GM12878 (cell line): ENCODE measurements at regions not wholly inside any gene's neighbourhood (a gene's known extent, or its start where the extent isn't known, plus 50 kb on each side); places are given as distances from the start of the nearest gene placed in this dataset.

Experiments used
- ATAC-seq: fragments of 200-7000 bp; cut with Tn5 transposase; 3 replicates; pipeline ENCODE4 v1.9.1; 2020; ENCODE audit warnings: mild to moderate bottlenecking, moderate library complexity
- BruUV-seq: library from RNA; stranded (reverse); fragments of 400-500 nt; replicated peaks from 2 replicates; lab custom pipeline; 2021; lab: Mats Ljungman, UMichigan
- CTCF ChIA-PET: fragments of 300-600 bp; sonication (Branson Sonifier 250); formaldehyde crosslinking; extraction: SDS; loops from one replicate; lab custom pipeline; 2021; ENCODE audit warnings: inconsistent platforms; lab: Yijun Ruan, JAX
- POLR2A ChIA-PET: fragments of 350-600 bp; formaldehyde crosslinking; extraction: SDS; loops from one replicate; lab custom pipeline; 2021; ENCODE audit warnings: inconsistent platforms; lab: Charles Lee
- RAD21 ChIA-PET: fragments of 300-600 bp; sonication (Branson Sonifier 250); formaldehyde crosslinking; loops from one replicate; lab custom pipeline; 2023; ENCODE audit warnings: antibody characterized with exemption; ENCODE audit not compliant: unreplicated experiment; lab: Charles Lee
- SMC1A ChIA-PET: fragments of 300-600 bp; sonication (Branson Sonifier 250); formaldehyde crosslinking; loops from one replicate; lab custom pipeline; 2023; ENCODE audit not compliant: unreplicated experiment, uncharacterized antibody; lab: Charles Lee
- DNase-seq: peaks from one replicate; pipeline ENCODE4 v3.0.0-alpha.2; 2011; ENCODE audit warnings: low read depth, low spot score
- FAIRE-seq: peaks from 3 replicates; lab custom pipeline; 2011; peaks lifted over from hg19 to GRCh38; lab: Jason Lieb, UNC
- H2AFZ ChIP-seq: 2 replicates; pipeline ENCODE4 v1.6.0; 2011; ENCODE audit warnings: low read depth, low read length, control low read depth; ENCODE audit not compliant: control insufficient read depth
- H3K27ac ChIP-seq: 2 replicates; pipeline ENCODE4 v1.5.1; 2011; ENCODE audit warnings: control low read depth; ENCODE audit not compliant: control insufficient read depth, insufficient read depth
- H3K27me3 ChIP-seq, 2 experiments: replicated peaks in 1 of 2; 2 replicates each; pipeline versions ENCODE4 v1.6.0 to v1.6.1; 2011; ENCODE audit warnings: low read length in 1 of 2; ENCODE audit not compliant: control insufficient read depth in 2 of 2, insufficient read depth in 2 of 2
- H3K36me3 ChIP-seq, 2 experiments: 2 replicates each; pipeline ENCODE4 v1.5.1; 2011; ENCODE audit warnings: low read length in 1 of 2; ENCODE audit not compliant: control insufficient read depth in 2 of 2, insufficient read depth in 2 of 2
- H3K4me1 ChIP-seq: 2 replicates; pipeline ENCODE4 v1.6.1; 2011; ENCODE audit warnings: mild to moderate bottlenecking, low read length, moderate library complexity, mixed read lengths; ENCODE audit not compliant: control insufficient read depth, insufficient read depth
- H3K4me2 ChIP-seq: 2 replicates; pipeline ENCODE4 v1.6.0; 2011; ENCODE audit warnings: control low read depth; ENCODE audit not compliant: control insufficient read depth, insufficient read depth
- H3K4me3 ChIP-seq: fragments of 200-600 bp; sonication (generic); 2 replicates; pipeline ENCODE4 v1.5.1; 2016
- H3K79me2 ChIP-seq: 2 replicates; pipeline ENCODE4 v1.6.0; 2011; ENCODE audit warnings: low read length; ENCODE audit not compliant: control insufficient read depth, insufficient read depth
- H3K9ac ChIP-seq: 2 replicates; pipeline ENCODE4 v1.8.0; 2011; ENCODE audit warnings: low read length, control low read depth, mixed read lengths; ENCODE audit not compliant: control insufficient read depth, insufficient read depth
- H3K9me3 ChIP-seq: replicated peaks from 3 replicates; pipeline ENCODE4 v1.5.1; 2011; ENCODE audit warnings: mild to moderate bottlenecking, low read length; ENCODE audit not compliant: control insufficient read depth, insufficient read depth
- H4K20me1 ChIP-seq: 2 replicates; pipeline ENCODE4 v1.6.0; 2011; ENCODE audit not compliant: control insufficient read depth, insufficient read depth
- E2F4 ChIP-seq: IDR thresholded peaks from 2 replicates; pipeline ENCODE4 v1.6.1; 2012; ENCODE audit warnings: low read depth, low read length, improper control_type of control experiment
- HSF1 ChIP-seq: fragments of 150-350 bp; IDR thresholded peaks from 2 replicates; pipeline ENCODE4 v1.6.1; 2014; ENCODE audit warnings: mild to moderate bottlenecking, low read depth, low read length
- MXI1 ChIP-seq: fragments of 150-350 bp; IDR thresholded peaks from 2 replicates; pipeline ENCODE4 v1.6.1; 2011; ENCODE audit warnings: low read depth, mild to moderate bottlenecking, inconsistent platforms, low read length, improper control_type of control experiment
- NFYA ChIP-seq: IDR thresholded peaks from 2 replicates; pipeline ENCODE4 v1.6.1; 2011; ENCODE audit warnings: low read depth, mild to moderate bottlenecking, low read length, improper control_type of control experiment, borderline replicate concordance
- WRNIP1 ChIP-seq: IDR thresholded peaks from 2 replicates; pipeline ENCODE4 v1.6.1; 2011; ENCODE audit warnings: low read depth, low read length, improper control_type of control experiment, borderline replicate concordance
- WGBS: methylation state at CpG from one replicate; pipeline ENCODE4 v1.1.6; 2016; ENCODE audit warnings: low lambda C conversion rate; ENCODE audit not compliant: insufficient replicate concordance, insufficient coverage; ENCODE audit errors: missing lambda C conversion rate; 5-methylcytosine and 5-hydroxymethylcytosine counted together
- in situ Hi-C: fragments of 300-500 bp; cut with MboI; formaldehyde crosslinking; loops from 9 replicates; pipeline ENCODE4 v1.14.3; 2018; ENCODE audit warnings: mixed read lengths
- intact Hi-C: fragments of 100-400 bp; cut with micrococcal nuclease; formaldehyde crosslinking; loops from one replicate; pipeline ENCODE4 v1.14.2; 2022; ENCODE audit not compliant: unreplicated experiment

GRCh38 chr18:77905011-77905410, 655.4 kb downstream of the GALR1 start (continued):
- TF ChIP-seq MXI1, result no peak
- no peak for TF ChIP-seq WRNIP1

GRCh38 chr18:77905449-77906055, 655.9 kb downstream of the GALR1 start:
- Histone ChIP-seq H3K27me3 (no peaks in the 10 kb centered on the region), H3K36me3 (no peaks in the 10 kb centered on the region), H3K4me2 (no peak overlapping the region), H3K9ac (no peak overlapping the region), H3K27ac (no peak overlapping the region), H4K20me1 (no peaks in the 10 kb centered on the region), H3K4me1 (no peaks in the 10 kb centered on the region), H3K79me2 (no peaks in the 10 kb centered on the region), H3K9me3 (no peaks in the 10 kb centered on the region), H3K4me3 (no peak overlapping the region), H2AFZ (no peak overlapping the region)
- in situ Hi-C loops (loop anchor here (25.0 kb wide), 1 partner anchor 1332 kb away; no protein-coding TSS in a partner anchor), intact Hi-C loops (no loop called here)
- DNase-seq, result no peak
- no peak for ATAC-seq
- RAD21 ChIA-PET, result no interaction called here
- POLR2A ChIA-PET, result no interaction called here
- CTCF ChIA-PET, result no interaction called here
- SMC1A ChIA-PET, result no interaction called here
- TF ChIP-seq E2F4, result no peak
- TF ChIP-seq HSF1, result no peak
- no peak for TF ChIP-seq NFYA
- WGBS, result 49% methylated on average over 34 of the region's 34 CpGs
- no TSS peak for BruUV-seq
- no peak for FAIRE-seq
